PFSK-1 (cell line): ENCODE measurements at regions not wholly inside any gene's neighbourhood (a gene's known extent, or its start where the extent isn't known, plus 50 kb on each side); places are given as distances from the start of the nearest gene placed in this dataset.

Experiments used
- FOXP2 ChIP-seq: optimal IDR thresholded peaks from 2 replicates; pipeline ENCODE3; 2011; ENCODE audit warnings: borderline replicate concordance, control low read depth, inconsistent platforms; ENCODE audit not compliant: insufficient read depth; ENCODE audit errors: extremely low read length, extremely low read depth
- POLR2AphosphoS5 ChIP-seq: IDR thresholded peaks from 2 replicates; pipeline ENCODE4 v1.6.1; 2012; ENCODE audit warnings: low read depth, mild to moderate bottlenecking, control low read depth, low read length, moderate library complexity
- REST ChIP-seq, 2 experiments: IDR thresholded peaks; 2 replicates each; pipeline versions ENCODE4 v1.6.1 to v1.8.0; 2011 to 2012; ENCODE audit warnings: low read depth in 2 of 2, low read length in 2 of 2, control low read depth in 1 of 2, inconsistent platforms in 1 of 2, mild to moderate bottlenecking in 1 of 2, moderate library complexity in 1 of 2; ENCODE audit not compliant: insufficient read depth in 1 of 2
- SIN3A ChIP-seq: IDR thresholded peaks from 2 replicates; pipeline ENCODE4 v1.6.1; 2012; ENCODE audit warnings: mild to moderate bottlenecking, low read length, moderate library complexity, borderline replicate concordance; ENCODE audit not compliant: insufficient read depth
- TAF1 ChIP-seq: IDR thresholded peaks from 2 replicates; pipeline ENCODE4 v1.6.1; 2012; ENCODE audit warnings: low read length, control low read depth, borderline replicate concordance; ENCODE audit not compliant: insufficient read depth

- TF ChIP-seq POLR2AphosphoS5 (no peak), REST (IDR thresholded peaks at IDR 0.05; ENCODE audit: insufficient read depth in 1 of 2, low read depth in 2 of 2, low read length in 2 of 2) (no peak), SIN3A (no peak), FOXP2 (no peak), TAF1 (no peak)
These were observed 164.2 kb upstream of the ETAA1 start for GRCh38 chr2:67232936-67233335.

GRCh38 chr2:67234440-67234839, 162.7 kb upstream of the ETAA1 start:
- TF ChIP-seq SIN3A (no peak), TAF1 (no peak), FOXP2 (no peak), POLR2AphosphoS5 (no peak), REST (IDR thresholded peaks at IDR 0.05; ENCODE audit: insufficient read depth in 1 of 2, low read depth in 2 of 2, low read length in 2 of 2) (no peak)

GRCh38 chr2:67237288-67237687, 159.8 kb upstream of the ETAA1 start:
- TF ChIP-seq FOXP2: no peak
- TF ChIP-seq SIN3A: no peak
- no peak for TF ChIP-seq REST (IDR thresholded peaks at IDR 0.05; ENCODE audit: insufficient read depth in 1 of 2, low read depth in 2 of 2, low read length in 2 of 2)
- TF ChIP-seq TAF1: no peak
- TF ChIP-seq POLR2AphosphoS5: no peak

- TF ChIP-seq POLR2AphosphoS5 (no peak), REST (IDR thresholded peaks at IDR 0.05; ENCODE audit: insufficient read depth in 1 of 2, low read depth in 2 of 2, low read length in 2 of 2) (no peak), SIN3A (no peak), TAF1 (no peak), FOXP2 (no peak)
These were observed 156.6 kb upstream of the ETAA1 start for GRCh38 chr2:67240507-67240906.

- no peak for TF ChIP-seq REST (IDR thresholded peaks at IDR 0.05; ENCODE audit: insufficient read depth in 1 of 2, low read depth in 2 of 2, low read length in 2 of 2)
- TF ChIP-seq POLR2AphosphoS5: no peak
- no peak for TF ChIP-seq SIN3A
- TF ChIP-seq FOXP2: no peak
- TF ChIP-seq TAF1: no peak
These were observed 155.7 kb upstream of the ETAA1 start for GRCh38 chr2:67241453-67241852.
